Transverse colon (tissue), 4 donors: ENCODE measurements at regions not wholly inside any gene's neighbourhood (a gene's known extent, or its start where the extent isn't known, plus 50 kb on each side); places are given as distances from the start of the nearest gene placed in this dataset.

Experiments used
- DNase-seq: peaks from one replicate; pipeline ENCODE4 v3.0.0-alpha.2; 2019
- H3K27ac ChIP-seq, 4 donors: fragments of 200-600 bp; sonication (generic); 2 replicates each; pipeline ENCODE4 v1.5.1; 2016 to 2018; ENCODE audit warnings: inconsistent platforms in 4 of 4
- H3K27me3 ChIP-seq: fragments of 200-600 bp; sonication (generic); 2 replicates; pipeline ENCODE4 v1.5.1; 2017; ENCODE audit warnings: inconsistent platforms
- H3K36me3 ChIP-seq, 4 donors: fragments of 200-600 bp; sonication (generic); 2 replicates each; pipeline ENCODE4 v1.5.1; 2017 to 2019; ENCODE audit warnings: inconsistent platforms in 4 of 4
- H3K4me1 ChIP-seq, 4 donors: fragments of 200-600 bp; sonication (generic); 2 replicates each; pipeline ENCODE4 v1.5.1; 2017 to 2020; ENCODE audit warnings: inconsistent platforms in 4 of 4
- H3K4me3 ChIP-seq, 4 donors: fragments of 200-600 bp; sonication (generic); 1 replicate in 1 of 4; 2 replicates in 3 of 4; pipeline versions ENCODE4 v1.5.1 to v1.6.1; 2017 to 2019; ENCODE audit warnings: inconsistent platforms in 4 of 4
- H3K9me3 ChIP-seq, 2 donors: fragments of 200-600 bp; sonication (generic); 2 replicates each; pipeline ENCODE4 v1.5.1; 2017 to 2019; ENCODE audit warnings: inconsistent platforms in 2 of 2
- CTCF ChIP-seq, 5 experiments: fragments of 200-600 bp in 3 of 5; fragments of 450-650 bp in 2 of 5; sonication (generic) in 3 of 5; IDR thresholded peaks; 1 replicate in 2 of 5; 2 replicates in 3 of 5; pipeline ENCODE4 v1.5.1; 2016 to 2017; ENCODE audit warnings: antibody characterized with exemption in 5 of 5, inconsistent platforms in 3 of 5, mild to moderate bottlenecking in 2 of 5, moderate library complexity in 1 of 5
- EP300 ChIP-seq: sonication (generic); formaldehyde crosslinking; IDR thresholded peaks from one replicate; pipeline ENCODE4 v1.6.1; 2017; ENCODE audit warnings: antibody characterized with exemption, low read depth
- POLR2A ChIP-seq: fragments of 450-650 bp; IDR thresholded peaks from one replicate; pipeline ENCODE4 v1.6.1; 2016; ENCODE audit warnings: antibody characterized with exemption, mild to moderate bottlenecking, moderate library complexity
- POLR2AphosphoS5 ChIP-seq, 3 donors: sonication (generic); formaldehyde crosslinking; IDR thresholded peaks; one replicate each; pipeline ENCODE4 v1.6.1; 2016; ENCODE audit warnings: antibody characterized with exemption in 3 of 3
- WGBS, 2 donors: methylation state at CpG; one replicate each; pipeline ENCODE4 v1.1.5; 2018; ENCODE audit warnings: low coverage in 1 of 2; 5-methylcytosine and 5-hydroxymethylcytosine counted together
- in situ Hi-C, 4 donors: fragments of 200-750 bp; cut with MboI; loops; one replicate each; pipeline versions ENCODE4 v1.15.0 to v1.15.1; 2017; ENCODE audit warnings: low sequenced_read_pairs in 3 of 4, low pct_ligation_motif_present in 1 of 4, low pct_unique_long_range_greater_than_20kb in 1 of 4
- intact Hi-C: fragments of 100-400 bp; cut with DNase I; formaldehyde crosslinking; loops from one replicate; pipeline ENCODE4 v1.15.1; 2023; ENCODE audit warnings: low total_unique reads

GRCh38 chrX:107537815-107538214 is 88.4 kb downstream of the FRMPD3 start:
- Histone ChIP-seq H3K27me3 (no peaks in the 10 kb centered on the region), H3K36me3 (no peaks in the 10 kb centered on the region), H3K4me1 (no peaks in the 10 kb centered on the region), H3K4me3 (no peak overlapping the region), H3K9me3 (no peaks in the 10 kb centered on the region), H3K27ac (no peak overlapping the region)
- no peak for DNase-seq
- 50% methylated on average over 6 of the region's 6 CpGs; no CpG with 5 or more reads in 1 of the 2 donors for WGBS, 2 donors
- in situ Hi-C loops (no loop called here), intact Hi-C loops (no loop called here)
- TF ChIP-seq CTCF (IDR thresholded peaks at IDR 0.05) (peak in 4 of 5 experiments; percentile 8 to 18 (median 14)), EP300 (no peak)

GRCh38 chrX:107541244-107541643 is 87.1 kb upstream of the PRPS1 start:
- no peaks in the 10 kb centered on the region for H3K27me3 ChIP-seq
- intact Hi-C loops: no loop called here
- DNase-seq: no peak

GRCh38 chrX:107542040-107542439 is 86.3 kb upstream of the PRPS1 start:
- no peaks in the 10 kb centered on the region for H3K4me1 ChIP-seq
- H3K36me3 ChIP-seq: no peaks in the 10 kb centered on the region
- no peak for TF ChIP-seq POLR2AphosphoS5 (IDR thresholded peaks at IDR 0.05)
- no peak for TF ChIP-seq CTCF (IDR thresholded peaks at IDR 0.05)
- no peak for TF ChIP-seq POLR2A
- TF ChIP-seq EP300: no peak
- H3K27ac ChIP-seq: no peak overlapping the region
- in situ Hi-C loops (no loop called here), intact Hi-C loops (no loop called here)
- no peaks in the 10 kb centered on the region for H3K27me3 ChIP-seq
- no peaks in the 10 kb centered on the region for H3K9me3 ChIP-seq
- H3K4me3 ChIP-seq: no peak overlapping the region
- DNase-seq: no peak

More at GRCh38 chrX:107541244-107541643, 87.1 kb upstream of the PRPS1 start:
- TF ChIP-seq POLR2A: no peak
- in situ Hi-C loops: no loop called here
- Histone ChIP-seq H3K9me3 (no peaks in the 10 kb centered on the region), H3K36me3 (no peaks in the 10 kb centered on the region), H3K4me1 (no peaks in the 10 kb centered on the region), H3K27ac (no peak overlapping the region), H3K4me3 (no peak overlapping the region)
- WGBS, 2 donors: 93% methylated on average over 1 of the region's 1 CpG; no CpG with 5 or more reads in 1 of the 2 donors

- Histone ChIP-seq H3K4me1 (no peaks in the 10 kb centered on the region), H3K27me3 (no peaks in the 10 kb centered on the region), H3K4me3 (no peak overlapping the region), H3K27ac (no peak overlapping the region), H3K9me3 (no peaks in the 10 kb centered on the region), H3K36me3 (no peaks in the 10 kb centered on the region)
- no peak for DNase-seq
- intact Hi-C loops (no loop called here), in situ Hi-C loops (no loop called here)
- 14% methylated on average over 2 of the region's 2 CpGs; no CpG with 5 or more reads in 1 of the 2 donors for WGBS, 2 donors
- TF ChIP-seq POLR2AphosphoS5 (IDR thresholded peaks at IDR 0.05) (no peak), POLR2A (no peak), CTCF (IDR thresholded peaks at IDR 0.05) (no peak), EP300 (no peak)
Measured at GRCh38 chrX:107542500-107542899, 85.8 kb upstream of the PRPS1 start.

GRCh38 chrX:107547621-107548020 is 80.7 kb upstream of the PRPS1 start:
- no peak for DNase-seq
- WGBS, 2 donors: 75% methylated on average over 7 of the region's 7 CpGs; no CpG with 5 or more reads in 1 of the 2 donors
- Histone ChIP-seq H3K36me3 (no peaks in the 10 kb centered on the region), H3K4me3 (no peak overlapping the region), H3K4me1 (no peaks in the 10 kb centered on the region), H3K27me3 (no peaks in the 10 kb centered on the region), H3K9me3 (no peaks in the 10 kb centered on the region), H3K27ac (no peak overlapping the region)
- TF ChIP-seq POLR2AphosphoS5 (IDR thresholded peaks at IDR 0.05) (no peak), EP300 (no peak), CTCF (IDR thresholded peaks at IDR 0.05) (no peak), POLR2A (no peak)
- intact Hi-C loops (no loop called here), in situ Hi-C loops (no loop called here)
